ENCODE measurements at regions not wholly inside any gene's neighbourhood (a gene's known extent, or its start where the extent isn't known, plus 50 kb on each side); places are given as distances from the start of the nearest gene placed in this dataset.

DNA sequence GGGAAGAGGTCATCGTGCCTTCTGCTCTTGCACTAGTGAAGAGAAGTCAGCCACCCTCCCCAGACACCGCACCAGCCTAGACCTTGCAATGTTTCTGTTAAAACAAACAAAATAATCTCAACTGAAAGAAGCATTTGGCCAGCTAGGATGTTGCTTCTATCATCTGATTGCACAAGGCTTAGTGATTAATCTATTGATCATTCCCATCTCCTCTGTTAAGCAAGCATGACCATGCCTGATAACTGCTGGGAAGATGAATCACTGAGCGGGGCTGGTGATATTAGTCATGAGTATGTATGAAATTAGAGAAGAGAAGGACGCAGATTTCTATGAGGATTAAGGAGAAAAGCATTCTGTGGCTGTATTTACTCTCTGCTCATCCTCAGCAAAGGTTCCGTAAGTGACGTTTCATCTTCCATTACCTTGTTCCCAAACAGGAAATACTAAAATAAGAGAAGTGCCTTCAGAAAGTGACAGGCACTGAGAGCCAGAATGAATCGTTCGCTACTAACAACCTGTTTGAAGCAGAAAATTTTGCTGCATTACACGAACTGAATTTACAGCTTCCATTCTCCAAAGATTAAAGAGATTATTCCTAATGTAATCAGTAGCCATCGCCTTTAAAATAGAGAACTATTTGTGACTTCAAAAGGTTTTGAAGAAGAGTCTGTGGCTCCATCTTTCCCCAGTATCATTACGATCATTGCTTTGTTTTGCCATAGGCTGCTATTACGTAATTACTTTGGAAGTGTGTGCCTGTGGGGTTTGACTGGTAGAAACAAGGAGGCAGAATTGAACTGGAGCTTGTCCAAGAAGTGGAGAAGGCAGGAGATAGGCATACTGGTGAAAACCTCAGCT is 219.1 kb downstream of the MED10 start:
- TF ChIP-seq, protein P1, sequence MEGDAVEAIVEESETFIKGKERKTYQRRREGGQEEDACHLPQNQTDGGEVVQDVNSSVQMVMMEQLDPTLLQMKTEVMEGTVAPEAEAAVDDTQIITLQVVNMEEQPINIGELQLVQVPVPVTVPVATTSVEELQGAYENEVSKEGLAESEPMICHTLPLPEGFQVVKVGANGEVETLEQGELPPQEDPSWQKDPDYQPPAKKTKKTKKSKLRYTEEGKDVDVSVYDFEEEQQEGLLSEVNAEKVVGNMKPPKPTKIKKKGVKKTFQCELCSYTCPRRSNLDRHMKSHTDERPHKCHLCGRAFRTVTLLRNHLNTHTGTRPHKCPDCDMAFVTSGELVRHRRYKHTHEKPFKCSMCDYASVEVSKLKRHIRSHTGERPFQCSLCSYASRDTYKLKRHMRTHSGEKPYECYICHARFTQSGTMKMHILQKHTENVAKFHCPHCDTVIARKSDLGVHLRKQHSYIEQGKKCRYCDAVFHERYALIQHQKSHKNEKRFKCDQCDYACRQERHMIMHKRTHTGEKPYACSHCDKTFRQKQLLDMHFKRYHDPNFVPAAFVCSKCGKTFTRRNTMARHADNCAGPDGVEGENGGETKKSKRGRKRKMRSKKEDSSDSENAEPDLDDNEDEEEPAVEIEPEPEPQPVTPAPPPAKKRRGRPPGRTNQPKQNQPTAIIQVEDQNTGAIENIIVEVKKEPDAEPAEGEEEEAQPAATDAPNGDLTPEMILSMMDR (IDR thresholded peaks at IDR 0.05), result no peak
- TF ChIP-seq POLR2A (IDR thresholded peaks at IDR 0.05), result no peak
